Panc1 (cell line): ENCODE measurements at regions not wholly inside any gene's neighbourhood (a gene's known extent, or its start where the extent isn't known, plus 50 kb on each side); places are given as distances from the start of the nearest gene placed in this dataset.

ENCODE experiments used
- POLR2AphosphoS5 ChIP-seq: IDR thresholded peaks from 2 replicates; pipeline ENCODE4 v1.6.1; 2012; ENCODE audit warnings: mild to moderate bottlenecking, low read depth, low read length, moderate library complexity
- TCF7L2 ChIP-seq: IDR thresholded peaks from 2 replicates; pipeline ENCODE4 v1.6.1; 2011; ENCODE audit warnings: mild to moderate bottlenecking, low read depth, low read length, inconsistent platforms
- TF ChIP-seq, protein P1 (sequence below): fragments of 450-650 bp; IDR thresholded peaks from 2 replicates; pipeline ENCODE4 v1.5.1; 2017; ENCODE audit warnings: mild to moderate bottlenecking
- TF ChIP-seq, protein P2 (sequence below), 2 experiments: IDR thresholded peaks; 2 replicates each; pipeline ENCODE4 v1.6.1; 2011 to 2012; ENCODE audit warnings: low read depth in 2 of 2, control low read depth in 1 of 2, low read length in 1 of 2, mild to moderate bottlenecking in 1 of 2, moderate library complexity in 1 of 2; ENCODE audit not compliant: insufficient read depth in 1 of 2

DNA sequence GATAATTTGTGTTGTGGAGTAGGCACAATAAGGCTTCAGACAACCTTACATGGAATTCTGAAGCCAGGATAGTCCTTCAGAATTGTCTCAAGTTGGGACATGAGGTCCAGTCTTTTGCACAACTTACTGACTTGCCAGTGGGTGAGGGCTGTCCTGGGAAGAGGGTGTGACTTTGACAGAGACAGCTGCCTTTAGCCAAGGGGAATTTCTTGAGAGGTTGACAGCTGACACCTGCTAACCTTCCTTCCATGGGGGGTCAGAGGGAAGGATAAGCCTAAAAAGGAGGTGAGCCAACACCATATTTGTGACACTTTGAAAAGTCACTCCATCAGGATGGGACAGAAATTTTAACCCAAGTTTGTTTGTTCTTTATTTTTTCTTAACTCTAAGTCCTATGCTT lies 907.8 kb upstream of the CRIM1 start:
- TF ChIP-seq, protein P1, sequence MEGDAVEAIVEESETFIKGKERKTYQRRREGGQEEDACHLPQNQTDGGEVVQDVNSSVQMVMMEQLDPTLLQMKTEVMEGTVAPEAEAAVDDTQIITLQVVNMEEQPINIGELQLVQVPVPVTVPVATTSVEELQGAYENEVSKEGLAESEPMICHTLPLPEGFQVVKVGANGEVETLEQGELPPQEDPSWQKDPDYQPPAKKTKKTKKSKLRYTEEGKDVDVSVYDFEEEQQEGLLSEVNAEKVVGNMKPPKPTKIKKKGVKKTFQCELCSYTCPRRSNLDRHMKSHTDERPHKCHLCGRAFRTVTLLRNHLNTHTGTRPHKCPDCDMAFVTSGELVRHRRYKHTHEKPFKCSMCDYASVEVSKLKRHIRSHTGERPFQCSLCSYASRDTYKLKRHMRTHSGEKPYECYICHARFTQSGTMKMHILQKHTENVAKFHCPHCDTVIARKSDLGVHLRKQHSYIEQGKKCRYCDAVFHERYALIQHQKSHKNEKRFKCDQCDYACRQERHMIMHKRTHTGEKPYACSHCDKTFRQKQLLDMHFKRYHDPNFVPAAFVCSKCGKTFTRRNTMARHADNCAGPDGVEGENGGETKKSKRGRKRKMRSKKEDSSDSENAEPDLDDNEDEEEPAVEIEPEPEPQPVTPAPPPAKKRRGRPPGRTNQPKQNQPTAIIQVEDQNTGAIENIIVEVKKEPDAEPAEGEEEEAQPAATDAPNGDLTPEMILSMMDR: no peak
- TF ChIP-seq, protein P2, sequence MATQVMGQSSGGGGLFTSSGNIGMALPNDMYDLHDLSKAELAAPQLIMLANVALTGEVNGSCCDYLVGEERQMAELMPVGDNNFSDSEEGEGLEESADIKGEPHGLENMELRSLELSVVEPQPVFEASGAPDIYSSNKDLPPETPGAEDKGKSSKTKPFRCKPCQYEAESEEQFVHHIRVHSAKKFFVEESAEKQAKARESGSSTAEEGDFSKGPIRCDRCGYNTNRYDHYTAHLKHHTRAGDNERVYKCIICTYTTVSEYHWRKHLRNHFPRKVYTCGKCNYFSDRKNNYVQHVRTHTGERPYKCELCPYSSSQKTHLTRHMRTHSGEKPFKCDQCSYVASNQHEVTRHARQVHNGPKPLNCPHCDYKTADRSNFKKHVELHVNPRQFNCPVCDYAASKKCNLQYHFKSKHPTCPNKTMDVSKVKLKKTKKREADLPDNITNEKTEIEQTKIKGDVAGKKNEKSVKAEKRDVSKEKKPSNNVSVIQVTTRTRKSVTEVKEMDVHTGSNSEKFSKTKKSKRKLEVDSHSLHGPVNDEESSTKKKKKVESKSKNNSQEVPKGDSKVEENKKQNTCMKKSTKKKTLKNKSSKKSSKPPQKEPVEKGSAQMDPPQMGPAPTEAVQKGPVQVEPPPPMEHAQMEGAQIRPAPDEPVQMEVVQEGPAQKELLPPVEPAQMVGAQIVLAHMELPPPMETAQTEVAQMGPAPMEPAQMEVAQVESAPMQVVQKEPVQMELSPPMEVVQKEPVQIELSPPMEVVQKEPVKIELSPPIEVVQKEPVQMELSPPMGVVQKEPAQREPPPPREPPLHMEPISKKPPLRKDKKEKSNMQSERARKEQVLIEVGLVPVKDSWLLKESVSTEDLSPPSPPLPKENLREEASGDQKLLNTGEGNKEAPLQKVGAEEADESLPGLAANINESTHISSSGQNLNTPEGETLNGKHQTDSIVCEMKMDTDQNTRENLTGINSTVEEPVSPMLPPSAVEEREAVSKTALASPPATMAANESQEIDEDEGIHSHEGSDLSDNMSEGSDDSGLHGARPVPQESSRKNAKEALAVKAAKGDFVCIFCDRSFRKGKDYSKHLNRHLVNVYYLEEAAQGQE (IDR thresholded peaks at IDR 0.05; ENCODE audit: insufficient read depth in 1 of 2, low read depth in 2 of 2, low read length in 1 of 2): no peak
- TF ChIP-seq TCF7L2: no peak
- no peak for TF ChIP-seq POLR2AphosphoS5
